Lower lobe of right lung (tissue), 2 donors: ENCODE measurements at regions not wholly inside any gene's neighbourhood (a gene's known extent, or its start where the extent isn't known, plus 50 kb on each side); places are given as distances from the start of the nearest gene placed in this dataset.

ENCODE experiments used
- ATAC-seq, 2 donors: fragments of 200-7000 bp; cut with Tn5 transposase; one replicate each; pipeline ENCODE4 v1.9.1; 2020 to 2022; ENCODE audit warnings: mild to moderate bottlenecking in 2 of 2, moderate library complexity in 2 of 2
- DNase-seq: peaks from one replicate; pipeline ENCODE4 v3.0.0-alpha.2; 2020
- H3K27ac ChIP-seq: fragments of 200-600 bp; one replicate; pipeline ENCODE4 v1.8.0; 2022
- H3K27me3 ChIP-seq: fragments of 200-600 bp; one replicate; pipeline ENCODE4 v1.8.0; 2022; ENCODE audit warnings: low read depth
- H3K36me3 ChIP-seq: fragments of 200-600 bp; one replicate; pipeline ENCODE4 v1.8.0; 2022; ENCODE audit warnings: mild to moderate bottlenecking
- H3K4me1 ChIP-seq: fragments of 200-600 bp; one replicate; pipeline ENCODE4 v1.8.0; 2022
- H3K4me3 ChIP-seq: fragments of 200-600 bp; one replicate; pipeline ENCODE4 v1.8.0; 2022; ENCODE audit warnings: mild to moderate bottlenecking
- H3K9me3 ChIP-seq: fragments of 200-600 bp; one replicate; pipeline ENCODE4 v1.8.0; 2022
- CTCF ChIP-seq: fragments of 200-600 bp; IDR thresholded peaks from one replicate; pipeline ENCODE4 v1.8.0; 2022; ENCODE audit warnings: antibody characterized with exemption, mild to moderate bottlenecking
- intact Hi-C: fragments of 100-400 bp; cut with DNase I; formaldehyde crosslinking; loops from one replicate; pipeline ENCODE4 v1.11.0; 2022
- donor health status: DM: no; HTN: yes; CAD: no; lungs with severe emphysema.

- TF ChIP-seq CTCF, result no peak
- no peaks in the 10 kb centered on the region for H3K36me3 ChIP-seq
- no peak for DNase-seq
- no peak overlapping the region for H3K27ac ChIP-seq
- no peaks in the 10 kb centered on the region for H3K4me1 ChIP-seq
- no peaks in the 10 kb centered on the region for H3K27me3 ChIP-seq
- intact Hi-C loops, result no loop called here
- peaks cover 3% of the 10 kb centered on the region for H3K9me3 ChIP-seq
- no peak overlapping the region for H3K4me3 ChIP-seq
- ATAC-seq, result no peak
These were observed 397.0 kb downstream of the GBE1 start for GRCh38 chr3:81364411-81364810.

- no peak for ATAC-seq
- peaks cover 3% of the 10 kb centered on the region for H3K9me3 ChIP-seq
- no peak overlapping the region for H3K4me3 ChIP-seq
- no peaks in the 10 kb centered on the region for H3K36me3 ChIP-seq
- no peak for TF ChIP-seq CTCF
- no peak for DNase-seq
- intact Hi-C loops, result no loop called here
- no peaks in the 10 kb centered on the region for H3K27me3 ChIP-seq
- H3K27ac ChIP-seq, result no peak overlapping the region
- no peaks in the 10 kb centered on the region for H3K4me1 ChIP-seq
These were observed 397.6 kb downstream of the GBE1 start for GRCh38 chr3:81363816-81364215.

GRCh38 chr3:81354119-81354518, 407.3 kb downstream of the GBE1 start:
- intact Hi-C loops, result no loop called here
- Histone ChIP-seq H3K27me3 (no peaks in the 10 kb centered on the region), H3K9me3 (no peaks in the 10 kb centered on the region), H3K4me1 (no peaks in the 10 kb centered on the region), H3K36me3 (no peaks in the 10 kb centered on the region), H3K27ac (no peak overlapping the region), H3K4me3 (no peak overlapping the region)
- DNase-seq (no peak), ATAC-seq (no peak)
- TF ChIP-seq CTCF, result no peak

- intact Hi-C loops, result no loop called here
- no peak for ATAC-seq
- no peak for TF ChIP-seq CTCF
- H3K27me3 ChIP-seq, result no peaks in the 10 kb centered on the region
- H3K4me3 ChIP-seq, result no peak overlapping the region
- no peaks in the 10 kb centered on the region for H3K36me3 ChIP-seq
- DNase-seq, result no peak
- H3K9me3 ChIP-seq, result no peaks in the 10 kb centered on the region
- H3K27ac ChIP-seq, result no peak overlapping the region
- H3K4me1 ChIP-seq, result no peaks in the 10 kb centered on the region
These were observed 408.6 kb downstream of the GBE1 start for GRCh38 chr3:81352867-81353266.

- H3K4me3 ChIP-seq, result no peak overlapping the region
- no peak for DNase-seq
- no peak for TF ChIP-seq CTCF
- no peaks in the 10 kb centered on the region for H3K4me1 ChIP-seq
- no peak for ATAC-seq
- no peaks in the 10 kb centered on the region for H3K27me3 ChIP-seq
- intact Hi-C loops, result no loop called here
- no peaks in the 10 kb centered on the region for H3K36me3 ChIP-seq
- H3K9me3 ChIP-seq, result no peaks in the 10 kb centered on the region
- H3K27ac ChIP-seq, result no peak overlapping the region
These were observed 411.6 kb downstream of the GBE1 start for GRCh38 chr3:81349816-81350340.
